Caco-2 (cell line): ENCODE measurements at regions not wholly inside any gene's neighbourhood (a gene's known extent, or its start where the extent isn't known, plus 50 kb on each side); places are given as distances from the start of the nearest gene placed in this dataset.
A peak's percentile ranks its signal among the peaks of the same experiment; 100 is the strongest.

ENCODE experiments used
- BruUV-seq: library from RNA; stranded (reverse); fragments of 400-500 nt; replicated peaks from 2 replicates; lab custom pipeline; 2021; lab: Mats Ljungman, UMichigan
- CTCF ChIA-PET: fragments of 300-600 bp; sonication (Branson Sonifier 250); formaldehyde crosslinking; loops from one replicate; lab custom pipeline; 2022; ENCODE audit warnings: antibody characterized with exemption; lab: Charles Lee
- POLR2A ChIA-PET: fragments of 300-600 bp; sonication (Branson Sonifier 250); formaldehyde crosslinking; loops from one replicate; lab custom pipeline; 2022; ENCODE audit warnings: antibody characterized with exemption; lab: Charles Lee
- DNase-seq, 2 experiments: peaks; one replicate each; pipeline versions ENCODE4 v3.0.0 to v3.0.0-alpha.2; 2020 to 2022
- H3K27me3 ChIP-seq: replicated peaks from 2 replicates; pipeline ENCODE4 v1.6.0; 2011; ENCODE audit warnings: low read length; ENCODE audit not compliant: control insufficient read depth, insufficient read depth
- H3K36me3 ChIP-seq: 2 replicates; pipeline ENCODE4 v1.5.1; 2011; ENCODE audit warnings: low read length; ENCODE audit not compliant: control insufficient read depth, insufficient read depth
- H3K4me1 ChIP-seq: fragments of 250-450 bp; sonication (Bioruptor Pico); 2 replicates; pipeline ENCODE4 v1.5.1; 2020; ENCODE audit warnings: mild to moderate bottlenecking
- H3K4me3 ChIP-seq: 2 replicates; pipeline ENCODE4 v1.5.1; 2011; ENCODE audit warnings: low read depth, mild to moderate bottlenecking, control low read depth, low read length
- H3K9me3 ChIP-seq: fragments of 250-450 bp; sonication (Bioruptor Pico); 2 replicates; pipeline ENCODE4 v1.5.1; 2020; ENCODE audit warnings: mild to moderate bottlenecking, moderate library complexity
- H3K27ac Mint-ChIP-seq: one replicate; pipeline ENCODE4 v1.8.0; 2022; ENCODE audit warnings: mixed read lengths; ENCODE audit not compliant: unreplicated experiment
- H3K27me3 Mint-ChIP-seq: one replicate; pipeline ENCODE4 v1.8.0; 2022; ENCODE audit warnings: mixed read lengths; ENCODE audit not compliant: insufficient read depth, unreplicated experiment
- H3K36me3 Mint-ChIP-seq: one replicate; pipeline ENCODE4 v1.8.0; 2022; ENCODE audit warnings: mild to moderate bottlenecking, mixed read lengths; ENCODE audit not compliant: insufficient read depth, unreplicated experiment
- H3K4me1 Mint-ChIP-seq: one replicate; pipeline ENCODE4 v1.8.0; 2022; ENCODE audit warnings: low read depth, mixed read lengths; ENCODE audit not compliant: unreplicated experiment
- H3K4me3 Mint-ChIP-seq: one replicate; pipeline ENCODE4 v1.8.0; 2022; ENCODE audit warnings: mild to moderate bottlenecking, moderate library complexity, mixed read lengths; ENCODE audit not compliant: unreplicated experiment
- H3K9me3 Mint-ChIP-seq: one replicate; pipeline ENCODE4 v1.8.0; 2022; ENCODE audit warnings: mixed read lengths; ENCODE audit not compliant: unreplicated experiment
- CTCF ChIP-seq, 2 experiments: fragments of 200-600 bp in 1 of 2; IDR thresholded peaks; 1 replicate in 1 of 2; 2 replicates in 1 of 2; pipeline versions ENCODE4 v1.5.1 to v1.8.0; 2011 to 2022; ENCODE audit warnings: antibody characterized with exemption in 1 of 2, control low read depth in 1 of 2, inconsistent platforms in 1 of 2, low read depth in 1 of 2, low read length in 1 of 2, mild to moderate bottlenecking in 1 of 2, moderate library complexity in 1 of 2; ENCODE audit not compliant: insufficient read depth in 1 of 2, severe bottlenecking in 1 of 2, unreplicated experiment in 1 of 2
- intact Hi-C: fragments of 100-400 bp; cut with micrococcal nuclease; formaldehyde crosslinking; loops from one replicate; pipeline ENCODE4 v1.10.0; 2022; ENCODE audit not compliant: unreplicated experiment

DNA sequence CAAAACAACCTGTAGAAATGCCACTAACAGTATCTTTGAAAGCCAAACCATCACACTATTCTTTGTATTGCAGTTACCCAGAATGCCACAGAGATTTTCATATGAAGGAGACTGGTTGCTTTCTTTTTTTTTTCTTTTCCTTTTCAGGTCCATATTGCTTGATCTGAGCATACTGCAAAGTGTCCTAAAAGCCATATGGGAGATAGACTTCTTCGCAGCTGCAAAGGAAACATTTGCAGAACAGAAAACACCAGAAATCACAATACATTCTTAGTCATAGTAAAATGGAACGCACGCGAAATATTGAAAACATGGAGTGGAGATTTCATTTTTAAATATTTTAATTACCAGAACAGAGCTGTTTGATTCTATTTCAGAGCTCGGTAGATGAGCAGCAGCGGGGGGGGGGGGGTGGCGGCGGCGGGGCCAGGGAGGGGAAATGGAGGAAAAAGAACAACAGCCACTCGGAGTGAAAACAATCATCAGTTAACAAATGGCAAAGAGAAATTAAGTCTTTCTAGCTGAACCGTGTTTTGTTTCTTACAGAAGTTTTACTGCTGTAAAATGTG, 284.1 kb downstream of the NFIB start:
- Mint-ChIP-seq H3K4me1 (no peaks in the 10 kb centered on the region), H3K27ac (no peak overlapping the region), H3K4me3 (no peak overlapping the region), H3K36me3 (no peaks in the 10 kb centered on the region), H3K27me3 (no peaks in the 10 kb centered on the region), H3K9me3 (no peaks in the 10 kb centered on the region)
- no peaks in the 10 kb centered on the region for H3K27me3 ChIP-seq
- H3K36me3 ChIP-seq, result no peaks in the 10 kb centered on the region
- H3K9me3 ChIP-seq, result no peaks in the 10 kb centered on the region
- H3K4me1 ChIP-seq, result no peaks in the 10 kb centered on the region
- POLR2A ChIA-PET, result no interaction called here
- intact Hi-C loops, result no loop called here
- CTCF ChIA-PET, result no interaction called here
- H3K4me3 ChIP-seq, result no peak overlapping the region
- TF ChIP-seq CTCF (IDR thresholded peaks at IDR 0.05; ENCODE audit: insufficient read depth in 1 of 2, low read depth in 1 of 2, low read length in 1 of 2, severe bottlenecking in 1 of 2, unreplicated experiment in 1 of 2), result no peak
- BruUV-seq, result no TSS peak
- no peak for DNase-seq

DNA sequence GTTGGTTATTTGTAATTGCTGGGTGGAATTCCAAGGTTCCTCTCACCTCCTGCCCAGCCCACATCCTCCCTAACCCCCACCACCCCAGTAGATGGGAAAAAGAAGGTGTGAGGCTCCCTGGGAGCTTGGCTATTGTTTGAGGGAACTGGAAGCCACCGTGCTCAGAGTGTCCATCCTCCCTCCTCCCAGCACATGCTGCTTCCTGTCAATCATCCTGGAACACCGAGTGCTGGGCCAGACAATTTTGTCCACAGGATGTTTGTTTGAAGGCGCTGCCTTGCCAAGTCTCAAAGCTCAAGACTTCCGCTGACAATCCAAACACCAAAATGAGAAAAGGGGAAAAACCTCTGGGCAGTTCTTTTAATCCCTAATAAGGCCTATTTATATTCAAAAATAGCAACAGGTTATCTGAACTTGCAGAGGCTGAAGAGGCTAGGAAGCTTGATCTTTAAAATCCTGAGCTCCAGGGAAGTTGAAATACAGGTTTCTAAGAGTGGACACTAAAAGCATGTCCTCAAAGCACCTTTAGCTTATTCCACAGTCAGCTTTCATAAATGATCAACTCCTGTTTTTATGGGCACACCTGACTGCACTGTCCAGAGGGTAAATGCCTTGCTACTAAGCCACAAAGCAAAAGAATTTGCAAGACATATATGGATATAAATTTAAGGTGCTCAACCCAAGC, 286.7 kb downstream of the NFIB start:
- intact Hi-C loops, result no loop called here
- ChIA-PET CTCF (no interaction called here), POLR2A (no interaction called here)
- BruUV-seq, result no TSS peak
- DNase-seq, result peak in 1 of 2 experiments; percentile 5
- no peaks in the 10 kb centered on the region for H3K27me3 Mint-ChIP-seq
- H3K36me3 Mint-ChIP-seq, result no peaks in the 10 kb centered on the region
- no peaks in the 10 kb centered on the region for H3K4me1 ChIP-seq
- no peak overlapping the region for H3K27ac Mint-ChIP-seq
- no peak for TF ChIP-seq CTCF (IDR thresholded peaks at IDR 0.05; ENCODE audit: insufficient read depth in 1 of 2, low read depth in 1 of 2, low read length in 1 of 2, severe bottlenecking in 1 of 2, unreplicated experiment in 1 of 2)
- no peaks in the 10 kb centered on the region for H3K36me3 ChIP-seq
- no peaks in the 10 kb centered on the region for H3K9me3 ChIP-seq
- no peaks in the 10 kb centered on the region for H3K27me3 ChIP-seq
- H3K9me3 Mint-ChIP-seq, result no peaks in the 10 kb centered on the region
- H3K4me1 Mint-ChIP-seq, result no peaks in the 10 kb centered on the region
- no peak overlapping the region for H3K4me3 ChIP-seq
- H3K4me3 Mint-ChIP-seq, result no peak overlapping the region

- no peak for DNase-seq
- no peak for TF ChIP-seq CTCF (IDR thresholded peaks at IDR 0.05; ENCODE audit: insufficient read depth in 1 of 2, low read depth in 1 of 2, low read length in 1 of 2, severe bottlenecking in 1 of 2, unreplicated experiment in 1 of 2)
- no peaks in the 10 kb centered on the region for H3K36me3 ChIP-seq
- no TSS peak for BruUV-seq
- intact Hi-C loops, result no loop called here
- H3K9me3 Mint-ChIP-seq, result no peaks in the 10 kb centered on the region
- H3K36me3 Mint-ChIP-seq, result no peaks in the 10 kb centered on the region
- H3K27me3 Mint-ChIP-seq, result no peaks in the 10 kb centered on the region
- H3K27ac Mint-ChIP-seq, result no peak overlapping the region
- CTCF ChIA-PET, result no interaction called here
- H3K4me3 ChIP-seq, result no peak overlapping the region
- no peak overlapping the region for H3K4me3 Mint-ChIP-seq
- H3K27me3 ChIP-seq, result no peaks in the 10 kb centered on the region
- no peaks in the 10 kb centered on the region for H3K4me1 Mint-ChIP-seq
- no peaks in the 10 kb centered on the region for H3K4me1 ChIP-seq
- POLR2A ChIA-PET, result no interaction called here
- H3K9me3 ChIP-seq, result no peaks in the 10 kb centered on the region
Observed at GRCh38 chr9:14025741-14026140, 288.2 kb downstream of the NFIB start.
